ENCODE measurements at regions not wholly inside any gene's neighbourhood (a gene's known extent, or its start where the extent isn't known, plus 50 kb on each side); places are given as distances from the start of the nearest gene placed in this dataset.

- no peaks in the 10 kb centered on the region for H3K79me1 ChIP-seq (ENCODE audit: low read depth, low read length)
- H3K4me3 ChIP-seq (ENCODE audit: extremely low read depth in 1 of 4, insufficient read depth in 2 of 4, low read depth in 3 of 4, low read length in 4 of 4): no peak overlapping the region
- no peaks in the 10 kb centered on the region for H3K23me2 ChIP-seq (ENCODE audit: low read depth, low read length)
- H3K23ac ChIP-seq (ENCODE audit: insufficient read length): no peak overlapping the region
- no peak overlapping the region for H4K8ac ChIP-seq (ENCODE audit: extremely low read depth, insufficient read depth, low read length)
- no peak overlapping the region for H2BK12ac ChIP-seq (ENCODE audit: low read depth, low read length)
- H2BK20ac ChIP-seq (ENCODE audit: low read length): no peak overlapping the region
- no peak overlapping the region for H2AK5ac ChIP-seq (ENCODE audit: low read depth, low read length)
- H3K56ac ChIP-seq (replicated peaks; ENCODE audit: insufficient read length, low read depth, low read length): no peak overlapping the region
- no peak overlapping the region for H2BK5ac ChIP-seq (ENCODE audit: low read depth, low read length)
- H4K20me1 ChIP-seq (replicated peaks in 1 of 2; ENCODE audit: control insufficient read depth in 1 of 2, insufficient read depth in 2 of 2, low read length in 2 of 2): no peaks in the 10 kb centered on the region
- H4K5ac ChIP-seq (ENCODE audit: insufficient read length, low read depth, low read length): no peak overlapping the region
- TF ChIP-seq RXRA (IDR thresholded peaks at IDR 0.05; ENCODE audit: insufficient read depth, low read depth, low read length): no peak
- TF ChIP-seq ATF3 (IDR thresholded peaks at IDR 0.05; ENCODE audit: insufficient read depth, low read depth, low read length): no peak
- TF ChIP-seq GTF2F1 (IDR thresholded peaks at IDR 0.05; ENCODE audit: borderline replicate concordance, low read depth, low read length): no peak
- TF ChIP-seq RAD21 (IDR thresholded peaks at IDR 0.05 in 1 of 2, conservative IDR thresholded peaks at IDR 0.05 in 1 of 2; ENCODE audit: low read depth in 2 of 2, low read length in 2 of 2): no peak
- DNase-seq (ENCODE audit: low read depth in 1 of 2, low spot score in 2 of 2) (no peak), FAIRE-seq (no peak)
- H3K14ac ChIP-seq (ENCODE audit: insufficient read length): no peak overlapping the region
- no peaks in the 10 kb centered on the region for H3K9me3 ChIP-seq (ENCODE audit: insufficient read depth in 2 of 2, low read depth in 1 of 2, low read length in 1 of 2)
- no peak overlapping the region for H2BK15ac ChIP-seq (ENCODE audit: low read length)
- H3K18ac ChIP-seq (ENCODE audit: extremely low read depth, low read length): no peak overlapping the region
- no peak overlapping the region for H4K91ac ChIP-seq (replicated peaks; ENCODE audit: insufficient read length, low read length)
- ChIA-PET POLR2A (ENCODE audit: partially characterized antibody) (interaction anchor here (0.9 kb wide), 1 partner anchor 45 kb away, joined by 3 read pairs; no protein-coding TSS in a partner anchor), CTCF (ENCODE audit: partially characterized antibody) (interaction anchor here (1.5 to 2.0 kb wide), 2 partner anchors 22 to 31 kb away, joined by 4 to 5 read pairs; no protein-coding TSS in a partner anchor)
- H2BK120ac ChIP-seq (replicated peaks; ENCODE audit: low read depth, low read length): no peak overlapping the region
- no peaks in the 10 kb centered on the region for H3K79me2 ChIP-seq (ENCODE audit: control insufficient read depth in 1 of 2, insufficient read depth in 2 of 2, low read length in 2 of 2)
- H3K27me3 ChIP-seq (replicated peaks in 1 of 4; ENCODE audit: control insufficient read depth in 3 of 4, extremely low read depth in 1 of 4, insufficient read depth in 3 of 4, low read length in 3 of 4): no peaks in the 10 kb centered on the region
- H3K9ac ChIP-seq (replicated peaks in 1 of 4; ENCODE audit: extremely low read depth in 1 of 4, low read depth in 3 of 4, low read length in 3 of 4): no peak overlapping the region
- H3K36me3 ChIP-seq (ENCODE audit: control insufficient read depth in 2 of 4, insufficient read depth in 4 of 4, low read length in 3 of 4): no peaks in the 10 kb centered on the region
- peaks cover 0 to 2% (median 0%) of the 10 kb centered on the region in 4 experiments; a peak in 1 of 7 replicates for H3K4me1 ChIP-seq (replicated peaks in 1 of 4; ENCODE audit: control insufficient read depth in 3 of 4, insufficient read depth in 4 of 4, low read length in 3 of 4)
- no peak overlapping the region for H3K4me2 ChIP-seq (ENCODE audit: insufficient read depth in 1 of 2, low read depth in 2 of 2, low read length in 2 of 2)
- no peak overlapping the region for H2AFZ ChIP-seq (ENCODE audit: low read length)
- H3K4ac ChIP-seq (replicated peaks; ENCODE audit: insufficient read length, low read depth, low read length): no peak overlapping the region
- WGBS, 2 experiments (ENCODE audit: extremely low coverage in 1 of 2, insufficient coverage in 1 of 2, insufficient read length in 1 of 2, insufficient replicate concordance in 2 of 2, low coverage in 1 of 2, low lambda C conversion rate in 2 of 2, missing lambda C conversion rate in 1 of 2): 83% methylated on average over 3 of the region's 3 CpGs; no CpG with 5 or more reads in 1 of the 2 experiments
- no peak overlapping the region for H3K27ac ChIP-seq (ENCODE audit: low read depth, low read length)
These were observed 101.2 kb upstream of the TIAM2 start for GRCh38 chr6:154893917-154894316.

All from H1 (cell line).